A549 (cell line): ENCODE measurements at regions not wholly inside any gene's neighbourhood (a gene's known extent, or its start where the extent isn't known, plus 50 kb on each side); places are given as distances from the start of the nearest gene placed in this dataset.
A peak's percentile ranks its signal among the peaks of the same experiment; 100 is the strongest.

Experiments used
- ATAC-seq, 2 experiments: fragments of 200-7000 bp in 1 of 2; fragments of >200 bp in 1 of 2; cut with Nextera tagmentation in 1 of 2; cut with Tn5 transposase in 1 of 2; 3 replicates each; pipeline versions ENCODE4 v1.8.0 to v1.9.1; 2018 to 2020; ENCODE audit warnings: mild to moderate bottlenecking in 1 of 2, moderate library complexity in 1 of 2
- CTCF ChIA-PET: fragments of 300-600 bp; sonication (Branson Sonifier 250); formaldehyde crosslinking; extraction: SDS; loops from one replicate; lab custom pipeline; 2021; ENCODE audit warnings: antibody characterized with exemption, inconsistent platforms; lab: Yijun Ruan, JAX
- POLR2A ChIA-PET: fragments of 350-600 bp; formaldehyde crosslinking; extraction: SDS; loops from one replicate; lab custom pipeline; 2021; ENCODE audit warnings: antibody characterized with exemption, inconsistent platforms; lab: Yijun Ruan, JAX
- DNase-seq, 2 experiments: peaks; one replicate each; pipeline versions ENCODE4 v3.0.0 to v3.0.0-alpha.2; 2011 to 2016; ENCODE audit warnings: low read depth in 1 of 2, low spot score in 1 of 2
- FAIRE-seq: peaks from 2 replicates; lab custom pipeline; 2011; peaks lifted over from hg19 to GRCh38; lab: Jason Lieb, UNC
- H3K27ac ChIP-seq, 2 experiments: fragments of >200 bp; sonication (Bioruptor Twin); formaldehyde crosslinking; 3 replicates each; pipeline ENCODE4 v1.5.1; 2016 to 2017
- H3K4me1 ChIP-seq: fragments of >200 bp; sonication (Bioruptor Twin); formaldehyde crosslinking; 3 replicates; pipeline ENCODE4 v1.6.1; 2016
- H3K4me2 ChIP-seq: fragments of >200 bp; sonication (Bioruptor Twin); formaldehyde crosslinking; 3 replicates; pipeline ENCODE4 v1.6.1; 2016
- H3K4me3 ChIP-seq: fragments of >200 bp; sonication (Bioruptor Twin); formaldehyde crosslinking; 3 replicates; pipeline ENCODE4 v1.5.1; 2016
- H3K9me3 ChIP-seq: fragments of >200 bp; sonication (Bioruptor Twin); formaldehyde crosslinking; 3 replicates; pipeline ENCODE4 v1.6.1; 2016
- BHLHE40 ChIP-seq: IDR thresholded peaks from 2 replicates; pipeline ENCODE4 v1.6.1; 2012; ENCODE audit warnings: low read depth, low read length, inconsistent platforms
- CBX8 ChIP-seq: fragments of 200-600 bp; sonication (generic); IDR thresholded peaks from 2 replicates; pipeline ENCODE4 v1.6.1; 2016
- CEBPB ChIP-seq, 2 experiments: fragments of >200 bp in 1 of 2; sonication (Bioruptor Twin) in 1 of 2; formaldehyde crosslinking in 1 of 2; IDR thresholded peaks; 2 replicates each; pipeline ENCODE4 v1.6.1; 2012 to 2016
- EP300 ChIP-seq, 2 experiments: fragments of >200 bp; sonication (Bioruptor Twin); formaldehyde crosslinking; IDR thresholded peaks; 2 replicates in 1 of 2; 3 replicates in 1 of 2; pipeline ENCODE4 v1.6.1; 2016 to 2017
- FOSL2 ChIP-seq, 2 experiments: fragments of 450-650 bp in 1 of 2; fragments of >200 bp in 1 of 2; sonication (Bioruptor Twin) in 1 of 2; formaldehyde crosslinking; IDR thresholded peaks; 2 replicates each; pipeline versions ENCODE4 v1.5.0 to v1.6.1; 2016 to 2020; ENCODE audit warnings: mild to moderate bottlenecking in 1 of 2, moderate library complexity in 1 of 2
- FOXS1 ChIP-seq: fragments of 250-450 bp; sonication (Bioruptor Pico); IDR thresholded peaks from 2 replicates; pipeline ENCODE4 v1.5.0; 2020; ENCODE audit warnings: mild to moderate bottlenecking, moderate library complexity
- GATA3 ChIP-seq: IDR thresholded peaks from 2 replicates; pipeline ENCODE4 v1.6.1; 2012; ENCODE audit warnings: borderline replicate concordance
- HES2 ChIP-seq: fragments of >200 bp; sonication (Bioruptor Twin); formaldehyde crosslinking; IDR thresholded peaks from 2 replicates; pipeline ENCODE4 v1.6.1; 2016
- HOXB13 ChIP-seq: fragments of 250-450 bp; sonication (Bioruptor Pico); IDR thresholded peaks from 2 replicates; pipeline ENCODE4 v1.5.0; 2020; ENCODE audit warnings: low read depth, mild to moderate bottlenecking, moderate library complexity
- POLR2AphosphoS2 ChIP-seq: conservative IDR thresholded peaks from 2 replicates; pipeline ENCODE4 v1.6.1; 2012; ENCODE audit warnings: low read length, improper control_type of control experiment, inconsistent platforms
- RCOR1 ChIP-seq: fragments of 150-350 bp; IDR thresholded peaks from 2 replicates; pipeline ENCODE4 v1.6.1; 2014; ENCODE audit warnings: antibody characterized with exemption, low read length, low read depth
- REST ChIP-seq: fragments of 200-600 bp; sonication (generic); IDR thresholded peaks from 2 replicates; pipeline ENCODE4 v1.6.1; 2016; ENCODE audit warnings: antibody characterized with exemption, mild to moderate bottlenecking, moderate library complexity
- RFX5 ChIP-seq: fragments of 450-650 bp; IDR thresholded peaks from 2 replicates; pipeline ENCODE4 v1.7.1; 2014; ENCODE audit warnings: antibody characterized with exemption, mild to moderate bottlenecking, moderate library complexity
- TP53 ChIP-seq: fragments of 250-450 bp; sonication (Bioruptor Pico); IDR thresholded peaks from 2 replicates; pipeline ENCODE4 v1.5.0; 2021; ENCODE audit warnings: mild to moderate bottlenecking, moderate library complexity
- USF2 ChIP-seq: fragments of 450-650 bp; IDR thresholded peaks from 2 replicates; pipeline ENCODE4 v1.6.1; 2014; ENCODE audit warnings: antibody characterized with exemption
- ZC3H11A ChIP-seq: fragments of 450-650 bp; IDR thresholded peaks from 2 replicates; pipeline ENCODE4 v1.6.1; 2014; ENCODE audit warnings: antibody characterized with exemption, mild to moderate bottlenecking
- ZNF302 ChIP-seq: fragments of 250-450 bp; sonication (Bioruptor Pico); IDR thresholded peaks from 2 replicates; pipeline ENCODE4 v1.9.0; 2021; ENCODE audit warnings: inconsistent platforms, mild to moderate bottlenecking, moderate library complexity
- WGBS: methylation state at CpG from one replicate; pipeline ENCODE4 v1.1.6; 2017; ENCODE audit errors: missing lambda C conversion rate; 5-methylcytosine and 5-hydroxymethylcytosine counted together

- no peak for TF ChIP-seq ZC3H11A
- TF ChIP-seq FOSL2 (IDR thresholded peaks at IDR 0.05), result no peak
- TF ChIP-seq FOSL2 (CRISPR knock-in tag; IDR thresholded peaks at IDR 0.05), result no peak
- no peak for TF ChIP-seq CEBPB (IDR thresholded peaks at IDR 0.05)
- TF ChIP-seq CBX8, result no peak
- TF ChIP-seq REST, result no peak
- Histone ChIP-seq H3K27ac (no peak overlapping the region), H3K4me2 (peak overlapping the region; percentile 26; the same call in 1 of the 3 replicates), H3K4me3 (no peak overlapping the region), H3K9me3 (no peaks in the 10 kb centered on the region), H3K4me1 (peaks cover 13% of the 10 kb centered on the region; the same call in 2 of the 3 replicates)
- FAIRE-seq (no peak), DNase-seq (no peak), ATAC-seq (no peak)
- CTCF ChIA-PET, result interaction anchor here (1.0 to 3.6 kb wide), 5 partner anchors 12 to 447 kb away, joined by 3 to 23 read pairs (median 8); no protein-coding TSS in a partner anchor
- 83% methylated on average over 80 of the region's 110 CpGs for WGBS
- POLR2A ChIA-PET, result no interaction called here
These were observed 76.9 kb downstream of the INSIG1 start for GRCh38 chr7:155374276-155375252.

- no peak for FAIRE-seq
These were observed 77.9 kb downstream of the INSIG1 start for GRCh38 chr7:155375337-155376277.

GRCh38 chr7:155377071-155377837 is 79.6 kb downstream of the INSIG1 start:
- 34% methylated on average over 13 of the region's 13 CpGs for WGBS
- H3K4me3 ChIP-seq, result peak overlapping the region; percentile 32
- TF ChIP-seq EP300 (IDR thresholded peaks at IDR 0.05) (no peak), ZNF302 (no peak), HES2 (no peak), POLR2AphosphoS2 (no peak), REST (no peak), FOXS1 (CRISPR knock-in tag) (no peak), RFX5 (no peak), HOXB13 (CRISPR knock-in tag) (no peak), RCOR1 (no peak), ZC3H11A (no peak)

More at GRCh38 chr7:155375337-155376277, 77.9 kb downstream of the INSIG1 start:
- H3K27ac ChIP-seq, result no peak overlapping the region
- CTCF ChIA-PET, result interaction anchor here (1.0 to 3.6 kb wide), 3 partner anchors 13 to 448 kb away, joined by 3 to 23 read pairs (median 3); no protein-coding TSS in a partner anchor
- POLR2A ChIA-PET, result no interaction called here
- DNase-seq (no peak), ATAC-seq (no peak)
- H3K9me3 ChIP-seq, result no peaks in the 10 kb centered on the region
- TF ChIP-seq BHLHE40 (no peak), TP53 (no peak), USF2 (no peak), GATA3 (no peak)
- 63% methylated on average over 13 of the region's 16 CpGs for WGBS
- H3K4me2 ChIP-seq, result no peak overlapping the region
- peaks cover 17% of the 10 kb centered on the region; the same call in 2 of the 3 replicates for H3K4me1 ChIP-seq
- no peak overlapping the region for H3K4me3 ChIP-seq

More at GRCh38 chr7:155377071-155377837, 79.6 kb downstream of the INSIG1 start:
- H3K9me3 ChIP-seq, result no peaks in the 10 kb centered on the region
- ChIA-PET POLR2A (no interaction called here), CTCF (interaction anchor here (0.7 to 3.6 kb wide), 10 partner anchors 8 to 450 kb away, joined by 3 to 19 read pairs (median 6); no protein-coding TSS in a partner anchor)
- no peak for ATAC-seq
- no peak for FAIRE-seq
- DNase-seq, result no peak
- H3K4me1 ChIP-seq, result peaks cover 18% of the 10 kb centered on the region; the same call in 2 of the 3 replicates
- peak overlapping the region; percentile 70 for H3K4me2 ChIP-seq
- H3K27ac ChIP-seq, result no peak overlapping the region
